ENCODE measurements at regions not wholly inside any gene's neighbourhood (a gene's known extent, or its start where the extent isn't known, plus 50 kb on each side); places are given as distances from the start of the nearest gene placed in this dataset.

DNA sequence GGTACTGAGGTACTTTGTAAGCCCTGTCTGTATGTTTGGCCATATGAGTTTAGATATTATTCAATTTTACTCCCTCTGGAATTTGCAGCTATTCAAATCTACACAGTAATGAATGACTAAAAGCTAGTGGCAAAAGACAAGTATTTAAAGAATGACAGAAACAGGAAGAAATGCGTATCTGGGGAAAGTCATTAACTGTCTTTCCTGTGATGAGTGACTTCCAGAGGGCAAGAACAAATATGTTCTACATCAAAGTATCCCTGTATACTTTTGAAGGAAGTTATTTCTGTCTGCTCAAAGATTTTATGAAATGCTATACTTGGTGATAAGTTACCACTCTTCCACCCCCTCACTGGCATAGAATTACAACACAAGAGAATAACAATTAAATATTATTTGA, 489.3 kb upstream of the SOX9 start:
- Mint-ChIP-seq H3K9me3 (peaks cover 7% of the 10 kb centered on the region; the same call in 1 of the 2 replicates), H3K27me3 (ENCODE audit: low read depth) (no peaks in the 10 kb centered on the region), H3K4me3 (no peak overlapping the region), H3K36me3 (no peaks in the 10 kb centered on the region), H3K4me1 (0 out of 2 replicates have a peak, but pooled peaks cover 3% of the 10 kb centered on the region), H3K27ac (no peak overlapping the region)
- CTCF ChIA-PET, result no interaction called here
- no peak for ATAC-seq
- POLR2A ChIA-PET, result no interaction called here
- DNase-seq (ENCODE audit: low spot score), result no peak
- TF ChIP-seq, protein P1, sequence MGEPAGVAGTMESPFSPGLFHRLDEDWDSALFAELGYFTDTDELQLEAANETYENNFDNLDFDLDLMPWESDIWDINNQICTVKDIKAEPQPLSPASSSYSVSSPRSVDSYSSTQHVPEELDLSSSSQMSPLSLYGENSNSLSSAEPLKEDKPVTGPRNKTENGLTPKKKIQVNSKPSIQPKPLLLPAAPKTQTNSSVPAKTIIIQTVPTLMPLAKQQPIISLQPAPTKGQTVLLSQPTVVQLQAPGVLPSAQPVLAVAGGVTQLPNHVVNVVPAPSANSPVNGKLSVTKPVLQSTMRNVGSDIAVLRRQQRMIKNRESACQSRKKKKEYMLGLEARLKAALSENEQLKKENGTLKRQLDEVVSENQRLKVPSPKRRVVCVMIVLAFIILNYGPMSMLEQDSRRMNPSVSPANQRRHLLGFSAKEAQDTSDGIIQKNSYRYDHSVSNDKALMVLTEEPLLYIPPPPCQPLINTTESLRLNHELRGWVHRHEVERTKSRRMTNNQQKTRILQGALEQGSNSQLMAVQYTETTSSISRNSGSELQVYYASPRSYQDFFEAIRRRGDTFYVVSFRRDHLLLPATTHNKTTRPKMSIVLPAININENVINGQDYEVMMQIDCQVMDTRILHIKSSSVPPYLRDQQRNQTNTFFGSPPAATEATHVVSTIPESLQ (CRISPR knock-in tag; IDR thresholded peaks at IDR 0.05), result no peak
- TF ChIP-seq GTF2I (CRISPR knock-in tag; conservative IDR thresholded peaks at IDR 0.05) (no peak), ZNF423 (CRISPR knock-in tag; IDR thresholded peaks at IDR 0.05) (no peak), MXD4 (CRISPR knock-in tag; IDR thresholded peaks at IDR 0.05; ENCODE audit: borderline replicate concordance) (no peak), MYBL2 (CRISPR knock-in tag; IDR thresholded peaks at IDR 0.05) (no peak), ESRRA (CRISPR knock-in tag; IDR thresholded peaks at IDR 0.05; ENCODE audit: borderline replicate concordance) (no peak), EMX1 (CRISPR knock-in tag; IDR thresholded peaks at IDR 0.05) (no peak), ZNF396 (CRISPR knock-in tag; IDR thresholded peaks at IDR 0.05; ENCODE audit: borderline replicate concordance) (no peak), SP1 (CRISPR knock-in tag; conservative IDR thresholded peaks at IDR 0.05) (no peak), SOX15 (CRISPR knock-in tag; IDR thresholded peaks at IDR 0.05) (no peak), CBFB (CRISPR knock-in tag; IDR thresholded peaks at IDR 0.05; ENCODE audit: low read depth) (no peak)
- TF ChIP-seq, protein P2, sequence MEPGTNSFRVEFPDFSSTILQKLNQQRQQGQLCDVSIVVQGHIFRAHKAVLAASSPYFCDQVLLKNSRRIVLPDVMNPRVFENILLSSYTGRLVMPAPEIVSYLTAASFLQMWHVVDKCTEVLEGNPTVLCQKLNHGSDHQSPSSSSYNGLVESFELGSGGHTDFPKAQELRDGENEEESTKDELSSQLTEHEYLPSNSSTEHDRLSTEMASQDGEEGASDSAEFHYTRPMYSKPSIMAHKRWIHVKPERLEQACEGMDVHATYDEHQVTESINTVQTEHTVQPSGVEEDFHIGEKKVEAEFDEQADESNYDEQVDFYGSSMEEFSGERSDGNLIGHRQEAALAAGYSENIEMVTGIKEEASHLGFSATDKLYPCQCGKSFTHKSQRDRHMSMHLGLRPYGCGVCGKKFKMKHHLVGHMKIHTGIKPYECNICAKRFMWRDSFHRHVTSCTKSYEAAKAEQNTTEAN (CRISPR knock-in tag; IDR thresholded peaks at IDR 0.05), result no peak
- TF ChIP-seq, protein P3, sequence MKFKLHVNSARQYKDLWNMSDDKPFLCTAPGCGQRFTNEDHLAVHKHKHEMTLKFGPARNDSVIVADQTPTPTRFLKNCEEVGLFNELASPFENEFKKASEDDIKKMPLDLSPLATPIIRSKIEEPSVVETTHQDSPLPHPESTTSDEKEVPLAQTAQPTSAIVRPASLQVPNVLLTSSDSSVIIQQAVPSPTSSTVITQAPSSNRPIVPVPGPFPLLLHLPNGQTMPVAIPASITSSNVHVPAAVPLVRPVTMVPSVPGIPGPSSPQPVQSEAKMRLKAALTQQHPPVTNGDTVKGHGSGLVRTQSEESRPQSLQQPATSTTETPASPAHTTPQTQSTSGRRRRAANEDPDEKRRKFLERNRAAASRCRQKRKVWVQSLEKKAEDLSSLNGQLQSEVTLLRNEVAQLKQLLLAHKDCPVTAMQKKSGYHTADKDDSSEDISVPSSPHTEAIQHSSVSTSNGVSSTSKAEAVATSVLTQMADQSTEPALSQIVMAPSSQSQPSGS (CRISPR knock-in tag; IDR thresholded peaks at IDR 0.05; ENCODE audit: borderline replicate concordance, low read depth), result no peak
- TF ChIP-seq, protein P4, sequence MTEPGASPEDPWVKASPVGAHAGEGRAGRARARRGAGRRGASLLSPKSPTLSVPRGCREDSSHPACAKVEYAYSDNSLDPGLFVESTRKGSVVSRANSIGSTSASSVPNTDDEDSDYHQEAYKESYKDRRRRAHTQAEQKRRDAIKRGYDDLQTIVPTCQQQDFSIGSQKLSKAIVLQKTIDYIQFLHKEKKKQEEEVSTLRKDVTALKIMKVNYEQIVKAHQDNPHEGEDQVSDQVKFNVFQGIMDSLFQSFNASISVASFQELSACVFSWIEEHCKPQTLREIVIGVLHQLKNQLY (CRISPR knock-in tag; IDR thresholded peaks at IDR 0.05), result no peak
- TF ChIP-seq, protein P5, sequence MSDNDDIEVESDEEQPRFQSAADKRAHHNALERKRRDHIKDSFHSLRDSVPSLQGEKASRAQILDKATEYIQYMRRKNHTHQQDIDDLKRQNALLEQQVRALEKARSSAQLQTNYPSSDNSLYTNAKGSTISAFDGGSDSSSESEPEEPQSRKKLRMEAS (CRISPR knock-in tag; IDR thresholded peaks at IDR 0.05), result no peak
- TF ChIP-seq, protein P6, sequence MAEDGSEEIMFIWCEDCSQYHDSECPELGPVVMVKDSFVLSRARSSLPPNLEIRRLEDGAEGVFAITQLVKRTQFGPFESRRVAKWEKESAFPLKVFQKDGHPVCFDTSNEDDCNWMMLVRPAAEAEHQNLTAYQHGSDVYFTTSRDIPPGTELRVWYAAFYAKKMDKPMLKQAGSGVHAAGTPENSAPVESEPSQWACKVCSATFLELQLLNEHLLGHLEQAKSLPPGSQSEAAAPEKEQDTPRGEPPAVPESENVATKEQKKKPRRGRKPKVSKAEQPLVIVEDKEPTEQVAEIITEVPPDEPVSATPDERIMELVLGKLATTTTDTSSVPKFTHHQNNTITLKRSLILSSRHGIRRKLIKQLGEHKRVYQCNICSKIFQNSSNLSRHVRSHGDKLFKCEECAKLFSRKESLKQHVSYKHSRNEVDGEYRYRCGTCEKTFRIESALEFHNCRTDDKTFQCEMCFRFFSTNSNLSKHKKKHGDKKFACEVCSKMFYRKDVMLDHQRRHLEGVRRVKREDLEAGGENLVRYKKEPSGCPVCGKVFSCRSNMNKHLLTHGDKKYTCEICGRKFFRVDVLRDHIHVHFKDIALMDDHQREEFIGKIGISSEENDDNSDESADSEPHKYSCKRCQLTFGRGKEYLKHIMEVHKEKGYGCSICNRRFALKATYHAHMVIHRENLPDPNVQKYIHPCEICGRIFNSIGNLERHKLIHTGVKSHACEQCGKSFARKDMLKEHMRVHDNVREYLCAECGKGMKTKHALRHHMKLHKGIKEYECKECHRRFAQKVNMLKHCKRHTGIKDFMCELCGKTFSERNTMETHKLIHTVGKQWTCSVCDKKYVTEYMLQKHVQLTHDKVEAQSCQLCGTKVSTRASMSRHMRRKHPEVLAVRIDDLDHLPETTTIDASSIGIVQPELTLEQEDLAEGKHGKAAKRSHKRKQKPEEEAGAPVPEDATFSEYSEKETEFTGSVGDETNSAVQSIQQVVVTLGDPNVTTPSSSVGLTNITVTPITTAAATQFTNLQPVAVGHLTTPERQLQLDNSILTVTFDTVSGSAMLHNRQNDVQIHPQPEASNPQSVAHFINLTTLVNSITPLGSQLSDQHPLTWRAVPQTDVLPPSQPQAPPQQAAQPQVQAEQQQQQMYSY (CRISPR knock-in tag; IDR thresholded peaks at IDR 0.05), result no peak

DNA sequence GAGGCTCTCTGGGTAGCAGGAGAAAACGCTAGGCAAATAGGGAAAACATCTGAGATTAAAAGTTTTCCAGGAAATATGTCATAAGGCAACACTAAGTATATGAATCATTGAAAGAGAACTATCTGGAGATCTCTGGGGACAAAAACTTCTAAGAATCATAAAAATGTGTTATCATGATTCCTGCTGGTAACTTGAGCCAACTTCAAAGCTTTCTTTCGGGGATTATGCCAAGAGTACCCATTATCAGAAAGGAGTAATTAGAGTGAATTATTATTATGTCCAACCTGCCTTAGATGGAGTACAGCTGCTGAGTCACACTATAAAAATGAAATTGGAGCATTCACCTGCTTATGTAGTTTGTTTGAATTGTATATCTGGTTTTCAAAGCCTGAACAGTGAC, 488.5 kb upstream of the SOX9 start:
- Mint-ChIP-seq H3K4me3 (no peak overlapping the region), H3K9me3 (peaks cover 7% of the 10 kb centered on the region; the same call in 1 of the 2 replicates), H3K36me3 (no peaks in the 10 kb centered on the region), H3K4me1 (0 out of 2 replicates have a peak, but pooled peaks cover 3% of the 10 kb centered on the region), H3K27me3 (ENCODE audit: low read depth) (no peaks in the 10 kb centered on the region), H3K27ac (no peak overlapping the region)
- TF ChIP-seq SP1 (CRISPR knock-in tag; conservative IDR thresholded peaks at IDR 0.05), result no peak
- TF ChIP-seq, protein P6 (CRISPR knock-in tag; IDR thresholded peaks at IDR 0.05), result no peak
- ATAC-seq (no peak), DNase-seq (ENCODE audit: low spot score) (no peak)
- CTCF ChIA-PET, result no interaction called here
- POLR2A ChIA-PET, result no interaction called here
